Choroid plexus epithelial cell (primary cell): ENCODE measurements at regions not wholly inside any gene's neighbourhood (a gene's known extent, or its start where the extent isn't known, plus 50 kb on each side); places are given as distances from the start of the nearest gene placed in this dataset.

ENCODE experiments used
- DNase-seq: peaks from one replicate; pipeline ENCODE4 v3.0.0-alpha.2; 2010; ENCODE audit warnings: low read depth
- H3K4me3 ChIP-seq: 2 replicates; pipeline ENCODE4 v1.5.1; 2011; ENCODE audit warnings: low read depth, mild to moderate bottlenecking, control low read depth, low read length, moderate library complexity
- TF ChIP-seq, protein P1 (sequence below): conservative IDR thresholded peaks from 2 replicates; pipeline ENCODE4 v1.5.1; 2011; ENCODE audit warnings: low read depth, mild to moderate bottlenecking, control low read depth, inconsistent platforms, low read length, moderate library complexity

GRCh38 chr7:28231176-28231575 is 50.6 kb upstream of the JAZF1 start:
- TF ChIP-seq, protein P1, sequence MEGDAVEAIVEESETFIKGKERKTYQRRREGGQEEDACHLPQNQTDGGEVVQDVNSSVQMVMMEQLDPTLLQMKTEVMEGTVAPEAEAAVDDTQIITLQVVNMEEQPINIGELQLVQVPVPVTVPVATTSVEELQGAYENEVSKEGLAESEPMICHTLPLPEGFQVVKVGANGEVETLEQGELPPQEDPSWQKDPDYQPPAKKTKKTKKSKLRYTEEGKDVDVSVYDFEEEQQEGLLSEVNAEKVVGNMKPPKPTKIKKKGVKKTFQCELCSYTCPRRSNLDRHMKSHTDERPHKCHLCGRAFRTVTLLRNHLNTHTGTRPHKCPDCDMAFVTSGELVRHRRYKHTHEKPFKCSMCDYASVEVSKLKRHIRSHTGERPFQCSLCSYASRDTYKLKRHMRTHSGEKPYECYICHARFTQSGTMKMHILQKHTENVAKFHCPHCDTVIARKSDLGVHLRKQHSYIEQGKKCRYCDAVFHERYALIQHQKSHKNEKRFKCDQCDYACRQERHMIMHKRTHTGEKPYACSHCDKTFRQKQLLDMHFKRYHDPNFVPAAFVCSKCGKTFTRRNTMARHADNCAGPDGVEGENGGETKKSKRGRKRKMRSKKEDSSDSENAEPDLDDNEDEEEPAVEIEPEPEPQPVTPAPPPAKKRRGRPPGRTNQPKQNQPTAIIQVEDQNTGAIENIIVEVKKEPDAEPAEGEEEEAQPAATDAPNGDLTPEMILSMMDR = no peak
- no peak for DNase-seq

DNA sequence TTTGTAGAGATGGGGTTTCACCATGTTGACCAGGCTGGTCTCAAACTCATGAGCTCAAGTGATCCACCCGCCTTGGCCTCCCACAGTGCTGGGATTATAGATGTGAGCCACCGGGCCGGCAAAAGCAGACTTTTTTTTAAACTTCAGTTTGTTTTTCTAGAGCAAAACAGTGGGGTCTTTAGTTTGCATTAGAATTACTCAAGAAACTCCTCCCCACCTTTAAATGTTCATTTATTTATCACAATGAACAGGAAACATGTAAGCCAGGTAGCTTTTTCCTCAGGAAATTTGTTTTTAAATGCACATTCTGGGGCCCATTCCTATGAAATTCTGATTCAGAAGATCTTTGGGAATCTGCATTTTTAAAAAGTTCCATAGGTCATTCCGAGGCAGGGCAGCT is 56.0 kb upstream of the JAZF1 start:
- no peak overlapping the region for H3K4me3 ChIP-seq
- TF ChIP-seq, protein P1 = no peak
- DNase-seq = no peak

More at GRCh38 chr7:28231176-28231575, 50.6 kb upstream of the JAZF1 start:
- no peak overlapping the region for H3K4me3 ChIP-seq

GRCh38 chr7:28237363-28237762 is 56.8 kb upstream of the JAZF1 start:
- TF ChIP-seq, protein P1 = no peak
- no peak overlapping the region for H3K4me3 ChIP-seq
- DNase-seq = no peak

DNA sequence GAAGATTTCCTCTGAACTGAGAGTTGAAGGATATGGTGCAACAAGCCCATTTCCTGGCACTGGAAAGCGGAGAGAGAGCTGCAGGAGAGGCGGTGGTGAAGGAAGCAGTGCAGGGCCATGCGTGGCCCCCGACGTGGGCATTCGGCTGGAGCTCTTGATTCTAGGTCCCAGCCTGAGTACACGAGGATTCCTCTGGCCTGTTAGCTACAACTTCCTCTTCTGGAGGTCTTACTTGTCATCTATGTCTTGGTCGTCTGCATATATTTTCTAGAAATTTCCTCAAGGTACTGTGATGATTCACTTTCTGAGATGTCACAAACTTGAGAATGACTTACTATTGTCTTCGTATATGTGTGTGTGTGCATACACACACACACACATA is 59.2 kb upstream of the JAZF1 start:
- DNase-seq = no peak
- TF ChIP-seq, protein P1 = no peak
- H3K4me3 ChIP-seq = no peak overlapping the region

DNA sequence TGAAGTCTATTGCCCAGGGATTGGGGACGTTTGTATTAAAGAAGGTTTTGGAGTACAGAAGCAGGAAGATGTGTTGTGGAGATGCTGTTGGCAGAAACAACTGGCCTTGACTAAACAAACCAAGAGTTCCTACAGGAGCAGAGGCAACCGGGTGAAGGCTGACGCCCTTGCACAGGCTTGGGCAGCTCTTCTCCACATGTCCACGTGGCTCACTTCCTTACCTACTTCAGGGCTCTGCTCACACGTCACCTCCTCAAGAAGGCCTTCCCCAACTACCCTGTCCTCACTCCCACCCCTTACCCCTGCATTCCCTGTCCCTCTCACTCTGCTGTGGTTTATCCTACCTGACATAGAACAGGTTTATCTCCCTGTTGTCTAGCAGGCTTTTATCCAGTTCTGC is 59.9 kb upstream of the JAZF1 start:
- TF ChIP-seq, protein P1 = no peak
- no peak for DNase-seq
- no peak overlapping the region for H3K4me3 ChIP-seq

DNA sequence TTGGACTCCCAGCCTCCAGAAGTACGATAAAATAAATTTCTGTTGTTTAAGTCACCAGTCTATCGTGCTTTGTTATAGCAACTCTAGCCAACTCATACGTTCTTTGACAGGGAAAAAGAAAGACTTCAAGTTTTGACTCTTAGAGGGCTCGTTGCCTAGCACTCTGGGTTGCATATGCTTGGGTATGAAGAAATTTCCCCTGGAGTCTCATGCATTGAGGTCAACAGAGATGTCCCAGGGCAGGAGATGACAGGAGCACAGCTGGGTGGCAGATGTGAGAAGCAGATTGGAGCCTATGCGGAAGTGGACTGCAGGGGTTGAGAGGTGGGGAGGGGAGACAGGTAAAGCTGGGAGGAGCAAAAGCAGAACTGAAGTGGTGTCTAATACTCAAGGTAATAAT is 63.3 kb upstream of the JAZF1 start:
- TF ChIP-seq, protein P1 = no peak
- H3K4me3 ChIP-seq = no peak overlapping the region
- DNase-seq = no peak

DNA sequence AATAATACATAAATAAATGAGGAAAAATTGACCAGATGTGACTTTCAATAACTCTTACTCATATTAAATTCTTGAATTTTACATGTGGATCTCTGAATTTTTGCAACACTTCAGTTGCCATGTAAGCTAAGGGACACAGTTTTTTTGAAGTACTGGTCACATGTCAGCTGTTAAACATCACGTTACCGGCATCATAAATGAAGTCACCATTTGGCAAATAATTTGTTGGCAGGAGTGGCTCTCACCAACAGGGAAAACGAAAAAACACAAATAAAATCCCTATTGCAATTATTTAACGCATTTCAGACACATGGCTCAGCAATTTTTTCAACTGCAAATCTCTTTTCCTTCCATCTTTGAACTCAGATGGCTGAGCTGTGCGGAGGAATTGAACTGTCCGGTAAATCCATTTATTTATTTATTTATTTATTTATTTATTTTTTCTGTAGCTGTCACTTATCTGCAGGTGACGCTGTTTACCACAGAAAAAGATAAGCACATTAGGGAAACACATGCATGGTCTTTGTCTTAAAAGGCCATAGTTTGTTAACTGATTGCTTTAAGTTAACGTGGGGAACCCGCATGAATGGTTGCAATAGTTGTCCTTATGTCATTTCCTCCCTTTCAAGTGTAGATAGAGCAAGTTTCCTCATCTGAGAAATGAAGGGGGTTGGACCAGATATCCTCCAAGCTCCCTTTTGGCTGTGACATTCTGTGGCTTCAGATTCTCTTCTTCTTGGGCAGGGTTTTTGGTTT is 64.7 kb upstream of the JAZF1 start:
- no peak overlapping the region for H3K4me3 ChIP-seq
- no peak for DNase-seq
- TF ChIP-seq, protein P1 = no peak
